ENCODE measurements at regions not wholly inside any gene's neighbourhood (a gene's known extent, or its start where the extent isn't known, plus 50 kb on each side); places are given as distances from the start of the nearest gene placed in this dataset.

GRCh38 chr20:41895241-41896032 is 277.3 kb upstream of the CHD6 start:
- Histone ChIP-seq H3K4me3 (ENCODE audit: control insufficient read depth in 2 of 3, extremely low read depth in 1 of 3, insufficient read depth in 2 of 3, low read depth in 1 of 3, low read length in 3 of 3) (no peak overlapping the region), H3K27me3 (ENCODE audit: control insufficient read depth, extremely low read depth, insufficient read depth, low read length) (no peaks in the 10 kb centered on the region), H3K79me2 (ENCODE audit: control insufficient read depth, insufficient read depth, low read length) (no peaks in the 10 kb centered on the region), H3K9ac (ENCODE audit: control insufficient read depth, extremely low read depth, insufficient read depth, low read length) (no peak overlapping the region), H3K27ac (ENCODE audit: control insufficient read depth, insufficient read depth, low read length) (no peak overlapping the region), H3K36me3 (ENCODE audit: control insufficient read depth in 2 of 2, extremely low read depth in 1 of 2, insufficient read depth in 2 of 2, low read length in 2 of 2) (no peaks in the 10 kb centered on the region), H4K20me1 (ENCODE audit: control insufficient read depth, extremely low read depth, insufficient read depth, low read length) (no peaks in the 10 kb centered on the region), H3K9me3 (ENCODE audit: control insufficient read depth, low read depth, low read length) (no peaks in the 10 kb centered on the region), H3K4me1 (ENCODE audit: control insufficient read depth, extremely low read depth, insufficient read depth, low read length) (no peaks in the 10 kb centered on the region), H3K4me2 (ENCODE audit: control insufficient read depth, extremely low read depth, insufficient read depth, low read depth, low read length) (no peak overlapping the region), H3K9me1 (ENCODE audit: control insufficient read depth, extremely low read depth, insufficient read depth, low read length) (no peaks in the 10 kb centered on the region), H2AFZ (ENCODE audit: control insufficient read depth, low read length) (no peak overlapping the region)
- FAIRE-seq = no peak
- dilution Hi-C loops (cut with MboI; ENCODE audit: extremely low pct_ligation_motif_present, low sequenced_read_pairs) = no loop called here
- DNase-seq (ENCODE audit: low read depth, low spot score) = no peak
- no peak for TF ChIP-seq CTCF (optimal IDR thresholded peaks at IDR 0.05 in 1 of 3, IDR thresholded peaks at IDR 0.05 in 1 of 3, conservative IDR thresholded peaks at IDR 0.05 in 1 of 3; ENCODE audit: extremely low read depth in 1 of 3, insufficient read depth in 2 of 3, low read length in 3 of 3)
- TF ChIP-seq EZH2 (IDR thresholded peaks at IDR 0.05; ENCODE audit: low read length) = no peak

- no peak overlapping the region for H3K4me2 ChIP-seq (ENCODE audit: control insufficient read depth, extremely low read depth, insufficient read depth, low read depth, low read length)
- no peak overlapping the region for H3K27ac ChIP-seq (ENCODE audit: control insufficient read depth, insufficient read depth, low read length)
- H3K9me3 ChIP-seq (ENCODE audit: control insufficient read depth, low read depth, low read length) = no peaks in the 10 kb centered on the region
- DNase-seq (ENCODE audit: low read depth, low spot score) (no peak), FAIRE-seq (no peak)
- H3K9ac ChIP-seq (ENCODE audit: control insufficient read depth, extremely low read depth, insufficient read depth, low read length) = no peak overlapping the region
- no peak for TF ChIP-seq EZH2 (IDR thresholded peaks at IDR 0.05; ENCODE audit: low read length)
- no peak for TF ChIP-seq CTCF (optimal IDR thresholded peaks at IDR 0.05 in 1 of 3, IDR thresholded peaks at IDR 0.05 in 1 of 3, conservative IDR thresholded peaks at IDR 0.05 in 1 of 3; ENCODE audit: extremely low read depth in 1 of 3, insufficient read depth in 2 of 3, low read length in 3 of 3)
- peaks cover 9% of the 10 kb centered on the region for H3K4me1 ChIP-seq (ENCODE audit: control insufficient read depth, extremely low read depth, insufficient read depth, low read length)
- dilution Hi-C loops (cut with MboI; ENCODE audit: extremely low pct_ligation_motif_present, low sequenced_read_pairs) = no loop called here
- no peaks in the 10 kb centered on the region for H3K36me3 ChIP-seq (ENCODE audit: control insufficient read depth in 2 of 2, extremely low read depth in 1 of 2, insufficient read depth in 2 of 2, low read length in 2 of 2)
- H2AFZ ChIP-seq (ENCODE audit: control insufficient read depth, low read length) = no peak overlapping the region
- no peaks in the 10 kb centered on the region for H3K27me3 ChIP-seq (ENCODE audit: control insufficient read depth, extremely low read depth, insufficient read depth, low read length)
- no peaks in the 10 kb centered on the region for H3K79me2 ChIP-seq (ENCODE audit: control insufficient read depth, insufficient read depth, low read length)
- H4K20me1 ChIP-seq (ENCODE audit: control insufficient read depth, extremely low read depth, insufficient read depth, low read length) = no peaks in the 10 kb centered on the region
- H3K9me1 ChIP-seq (ENCODE audit: control insufficient read depth, extremely low read depth, insufficient read depth, low read length) = no peaks in the 10 kb centered on the region
- H3K4me3 ChIP-seq (ENCODE audit: control insufficient read depth in 2 of 3, extremely low read depth in 1 of 3, insufficient read depth in 2 of 3, low read depth in 1 of 3, low read length in 3 of 3) = no peak overlapping the region
These were observed 276.2 kb upstream of the CHD6 start for GRCh38 chr20:41894255-41894963.
